KMS-11 (cell line): ENCODE measurements at regions not wholly inside any gene's neighbourhood (a gene's known extent, or its start where the extent isn't known, plus 50 kb on each side); places are given as distances from the start of the nearest gene placed in this dataset.

Experiments
- H2AFZ ChIP-seq: fragments of 200-600 bp; sonication (generic); 2 replicates; pipeline ENCODE4 v1.6.1; 2016; ENCODE audit warnings: antibody characterized with exemption, mixed run types, low read depth
- H3K27ac ChIP-seq: fragments of 200-600 bp; sonication (generic); 2 replicates; pipeline ENCODE4 v1.6.1; 2016; ENCODE audit warnings: mild to moderate bottlenecking, mixed run types
- H3K27me3 ChIP-seq: fragments of 200-600 bp; sonication (generic); 2 replicates; pipeline ENCODE4 v1.6.1; 2017; ENCODE audit warnings: mild to moderate bottlenecking, low read depth, mixed run types, moderate library complexity; ENCODE audit not compliant: insufficient read depth
- H3K36me3 ChIP-seq: fragments of 200-600 bp; sonication (generic); 2 replicates; pipeline ENCODE4 v1.6.1; 2017; ENCODE audit warnings: mild to moderate bottlenecking, mixed run types; ENCODE audit not compliant: insufficient read depth
- H3K4me1 ChIP-seq: fragments of 200-600 bp; sonication (generic); 2 replicates; pipeline ENCODE4 v1.6.1; 2016; ENCODE audit warnings: mild to moderate bottlenecking, low read depth, mixed run types; ENCODE audit not compliant: poor library complexity, severe bottlenecking
- H3K4me2 ChIP-seq: fragments of 200-600 bp; sonication (generic); 2 replicates; pipeline ENCODE4 v1.7.0; 2016; ENCODE audit warnings: mild to moderate bottlenecking, mixed run types
- H3K4me3 ChIP-seq: fragments of 200-600 bp; sonication (generic); IDR thresholded peaks from 2 replicates; pipeline ENCODE4 v1.6.1; 2017; ENCODE audit warnings: low read depth, low read length, mixed read lengths; ENCODE audit not compliant: insufficient read depth
- H3K79me2 ChIP-seq: fragments of 200-600 bp; sonication (generic); 2 replicates; pipeline ENCODE4 v1.6.1; 2016; ENCODE audit warnings: low read depth, mixed run types; ENCODE audit not compliant: insufficient read depth
- H3K9ac ChIP-seq: fragments of 200-600 bp; sonication (generic); 2 replicates; pipeline ENCODE4 v1.6.1; 2016; ENCODE audit warnings: mild to moderate bottlenecking, mixed run types
- H4K20me1 ChIP-seq: fragments of 200-600 bp; sonication (generic); 2 replicates; pipeline ENCODE4 v1.6.1; 2016; ENCODE audit warnings: mild to moderate bottlenecking, mixed run types; ENCODE audit not compliant: insufficient read depth
- CTCF ChIP-seq: fragments of 200-600 bp; sonication (generic); conservative IDR thresholded peaks from 2 replicates; pipeline ENCODE4 v1.6.1; 2017; ENCODE audit warnings: low read depth, mild to moderate bottlenecking, antibody characterized with exemption, low read length, moderate library complexity, mixed read lengths

DNA sequence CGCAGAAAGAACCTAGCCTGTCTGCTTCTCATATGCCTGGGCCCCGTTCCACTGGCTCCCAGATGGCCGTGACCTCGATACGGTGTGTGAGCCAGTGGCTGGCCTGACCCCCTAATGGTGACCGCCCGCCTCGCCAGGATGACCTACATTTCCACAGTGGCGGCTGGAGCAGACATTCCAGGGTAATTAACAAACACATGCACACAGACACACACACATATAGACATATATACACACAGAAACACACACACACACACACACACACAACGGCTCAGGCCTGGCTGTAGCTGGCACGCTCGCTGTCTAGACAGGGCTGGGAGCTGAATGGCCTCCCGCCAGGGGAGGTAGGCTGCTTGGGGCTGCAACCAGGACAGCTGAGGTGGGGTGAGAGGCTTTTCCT, 227.1 kb downstream of the ANKRD60 start:
- Histone ChIP-seq H3K4me3 (no peak overlapping the region), H3K9ac (no peak overlapping the region), H3K36me3 (no peaks in the 10 kb centered on the region), H4K20me1 (no peaks in the 10 kb centered on the region), H3K27me3 (peaks cover 18% of the 10 kb centered on the region), H3K79me2 (no peaks in the 10 kb centered on the region), H3K4me2 (no peak overlapping the region), H3K27ac (no peak overlapping the region), H3K4me1 (no peaks in the 10 kb centered on the region), H2AFZ (no peak overlapping the region; the same call in 1 of the 2 replicates)
- no peak for TF ChIP-seq CTCF

DNA sequence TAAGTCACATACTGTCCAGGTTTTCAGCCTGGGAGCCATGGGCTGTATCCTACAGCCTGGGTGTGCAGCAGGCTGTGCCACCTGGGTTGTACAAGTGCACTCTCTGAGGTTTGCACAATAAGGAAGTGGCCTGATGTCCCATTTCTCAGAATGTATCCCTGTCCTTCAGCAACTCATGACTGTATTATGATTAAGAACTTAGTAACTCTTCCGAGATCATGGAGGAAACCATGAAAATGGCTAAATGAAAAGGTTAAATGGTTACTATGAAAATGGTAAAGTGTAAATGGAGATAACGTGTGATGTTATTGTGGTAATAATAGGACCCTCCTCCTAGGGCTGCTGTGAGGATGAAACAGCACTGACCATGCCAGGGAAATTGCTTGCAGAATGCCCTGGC, 227.6 kb downstream of the ANKRD60 start:
- Histone ChIP-seq H3K4me1 (no peaks in the 10 kb centered on the region), H3K36me3 (no peaks in the 10 kb centered on the region), H3K27me3 (peaks cover 18% of the 10 kb centered on the region), H4K20me1 (no peaks in the 10 kb centered on the region), H2AFZ (no peak overlapping the region), H3K4me3 (no peak overlapping the region), H3K4me2 (no peak overlapping the region), H3K9ac (no peak overlapping the region), H3K27ac (no peak overlapping the region), H3K79me2 (no peaks in the 10 kb centered on the region)
- no peak for TF ChIP-seq CTCF

GRCh38 chr20:57999465-58000111, 228.9 kb downstream of the ANKRD60 start:
- Histone ChIP-seq H3K27me3 (peaks cover 28% of the 10 kb centered on the region), H4K20me1 (no peaks in the 10 kb centered on the region), H2AFZ (no peak overlapping the region), H3K9ac (no peak overlapping the region), H3K27ac (no peak overlapping the region), H3K4me3 (no peak overlapping the region), H3K4me2 (no peak overlapping the region), H3K79me2 (no peaks in the 10 kb centered on the region), H3K36me3 (no peaks in the 10 kb centered on the region), H3K4me1 (no peaks in the 10 kb centered on the region)
- no peak for TF ChIP-seq CTCF

- no peaks in the 10 kb centered on the region for H3K79me2 ChIP-seq
- H3K27ac ChIP-seq, result no peak overlapping the region
- H3K36me3 ChIP-seq, result no peaks in the 10 kb centered on the region
- H3K4me2 ChIP-seq, result no peak overlapping the region
- H3K9ac ChIP-seq, result no peak overlapping the region
- no peak overlapping the region for H2AFZ ChIP-seq
- H3K27me3 ChIP-seq, result peaks cover 25% of the 10 kb centered on the region; the same call in 1 of the 2 replicates
- H3K4me1 ChIP-seq, result no peaks in the 10 kb centered on the region
- H4K20me1 ChIP-seq, result no peaks in the 10 kb centered on the region
- TF ChIP-seq CTCF, result no peak
- no peak overlapping the region for H3K4me3 ChIP-seq
Measured at GRCh38 chr20:57998981-57999464, 229.4 kb downstream of the ANKRD60 start.
